Keratinocyte (primary cell): ENCODE measurements at regions not wholly inside any gene's neighbourhood (a gene's known extent, or its start where the extent isn't known, plus 50 kb on each side); places are given as distances from the start of the nearest gene placed in this dataset.

Source experiments
- DNase-seq: peaks from one replicate; pipeline ENCODE4 v3.0.0-alpha.2; 2011; ENCODE audit warnings: low read depth, missing footprints, low spot score
- FAIRE-seq: peaks from 2 replicates; lab custom pipeline; 2011; peaks lifted over from hg19 to GRCh38; lab: Jason Lieb, UNC
- H2AFZ ChIP-seq: 2 replicates; pipeline ENCODE4 v1.6.0; 2012; ENCODE audit warnings: low read length, control low read depth, inconsistent platforms; ENCODE audit not compliant: control insufficient read depth
- H3K27ac ChIP-seq: 2 replicates; pipeline ENCODE4 v1.5.1; 2011; ENCODE audit warnings: low read length; ENCODE audit not compliant: control insufficient read depth, insufficient read depth
- H3K27me3 ChIP-seq: 3 replicates; pipeline ENCODE4 v1.6.0; 2011; ENCODE audit warnings: low read length; ENCODE audit not compliant: control insufficient read depth, insufficient read depth; ENCODE audit errors: extremely low read depth
- H3K36me3 ChIP-seq, 2 experiments: 2 replicates in 1 of 2; 3 replicates in 1 of 2; pipeline ENCODE4 v1.5.1; 2011; ENCODE audit warnings: low read length in 2 of 2, mild to moderate bottlenecking in 1 of 2; ENCODE audit not compliant: control insufficient read depth in 2 of 2, insufficient read depth in 2 of 2; ENCODE audit errors: extremely low read depth in 1 of 2
- H3K4me1 ChIP-seq: 3 replicates; pipeline ENCODE4 v1.5.1; 2011; ENCODE audit warnings: low read length; ENCODE audit not compliant: control insufficient read depth, insufficient read depth; ENCODE audit errors: extremely low read depth
- H3K4me2 ChIP-seq: 3 replicates; pipeline ENCODE4 v1.6.0; 2011; ENCODE audit warnings: low read depth, low read length; ENCODE audit not compliant: control insufficient read depth, insufficient read depth; ENCODE audit errors: extremely low read depth
- H3K4me3 ChIP-seq, 3 experiments: fragments of 200-600 bp in 1 of 3; sonication (generic) in 1 of 3; 2 replicates in 2 of 3; 3 replicates in 1 of 3; pipeline ENCODE4 v1.5.1; 2011 to 2016; ENCODE audit warnings: low read length in 3 of 3, mild to moderate bottlenecking in 3 of 3, control low read depth in 2 of 3, inconsistent platforms in 1 of 3, low read depth in 1 of 3, mixed read lengths in 1 of 3, mixed run types in 1 of 3, moderate library complexity in 1 of 3; ENCODE audit not compliant: control insufficient read depth in 2 of 3, insufficient read depth in 2 of 3; ENCODE audit errors: extremely low read depth in 1 of 3
- H3K79me2 ChIP-seq: 2 replicates; pipeline ENCODE4 v1.6.0; 2012; ENCODE audit warnings: low read length; ENCODE audit not compliant: control insufficient read depth, insufficient read depth
- H3K9ac ChIP-seq: 3 replicates; pipeline ENCODE4 v1.6.0; 2011; ENCODE audit warnings: low read length; ENCODE audit not compliant: control insufficient read depth, insufficient read depth; ENCODE audit errors: extremely low read depth
- H3K9me1 ChIP-seq: 3 replicates; pipeline ENCODE4 v1.6.0; 2011; ENCODE audit warnings: low read length; ENCODE audit not compliant: control insufficient read depth, insufficient read depth; ENCODE audit errors: extremely low read depth
- H3K9me3 ChIP-seq: 2 replicates; pipeline ENCODE4 v1.5.1; 2012; ENCODE audit warnings: low read depth, low read length; ENCODE audit not compliant: control insufficient read depth
- H4K20me1 ChIP-seq: 3 replicates; pipeline ENCODE4 v1.6.0; 2011; ENCODE audit warnings: low read length; ENCODE audit not compliant: control insufficient read depth, insufficient read depth; ENCODE audit errors: extremely low read depth
- CTCF ChIP-seq, 3 experiments: IDR thresholded peaks in 1 of 3; conservative IDR thresholded peaks in 1 of 3; optimal IDR thresholded peaks in 1 of 3; 2 replicates in 2 of 3; 3 replicates in 1 of 3; pipeline versions ENCODE3 to v1.5.1; 2011; ENCODE audit warnings: low read length in 3 of 3, mild to moderate bottlenecking in 3 of 3, moderate library complexity in 2 of 3, control low read depth in 1 of 3, inconsistent platforms in 1 of 3; ENCODE audit not compliant: insufficient read depth in 2 of 3; ENCODE audit errors: extremely low read depth in 1 of 3
- EZH2 ChIP-seq: IDR thresholded peaks from one replicate; pipeline ENCODE4 v1.6.1; 2012; ENCODE audit warnings: inconsistent platforms, mild to moderate bottlenecking, low read length, moderate library complexity
- dilution Hi-C: fragments of 300-500 bp; cut with MboI; formaldehyde crosslinking; loops from one replicate; pipeline ENCODE4 v1.7.0; 2020; ENCODE audit warnings: low sequenced_read_pairs; ENCODE audit not compliant: extremely low pct_ligation_motif_present

GRCh38 chr10:107264742-107265141 lies 100.2 kb upstream of the SORCS1 start:
- Histone ChIP-seq H3K9me3 (no peaks in the 10 kb centered on the region), H2AFZ (no peak overlapping the region), H3K4me2 (no peak overlapping the region), H3K4me3 (no peak overlapping the region), H3K27ac (no peak overlapping the region), H4K20me1 (no peaks in the 10 kb centered on the region), H3K79me2 (no peaks in the 10 kb centered on the region), H3K9ac (no peak overlapping the region), H3K36me3 (no peaks in the 10 kb centered on the region), H3K9me1 (no peaks in the 10 kb centered on the region), H3K27me3 (no peaks in the 10 kb centered on the region), H3K4me1 (no peaks in the 10 kb centered on the region)
- TF ChIP-seq EZH2 (no peak), CTCF (optimal IDR thresholded peaks at IDR 0.05 in 1 of 3, IDR thresholded peaks at IDR 0.05 in 1 of 3, conservative IDR thresholded peaks at IDR 0.05 in 1 of 3; ENCODE audit: extremely low read depth in 1 of 3, insufficient read depth in 2 of 3, low read length in 3 of 3) (no peak)
- DNase-seq = no peak
- no peak for FAIRE-seq
- dilution Hi-C loops = no loop called here

DNA sequence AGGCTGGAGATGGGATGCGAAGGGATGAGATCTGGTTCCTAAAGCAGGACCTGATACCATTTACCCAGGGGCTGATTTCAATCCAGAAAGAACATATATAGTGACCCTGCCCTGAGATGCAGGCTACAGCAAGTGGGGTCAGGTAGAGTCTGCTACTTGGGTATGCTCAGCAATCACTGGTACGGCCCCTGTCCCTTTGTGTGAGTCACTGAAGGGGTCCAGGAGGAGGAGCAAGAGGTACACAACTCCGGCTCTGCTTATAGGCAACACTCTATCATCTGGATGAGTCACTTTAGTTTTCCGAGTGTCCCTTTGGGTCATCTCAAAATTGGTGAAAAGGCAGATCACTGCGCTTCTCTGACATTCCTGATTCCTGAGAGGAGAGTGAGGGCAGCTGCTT lies 79.6 kb upstream of the SORCS1 start:
- H3K9ac ChIP-seq = no peak overlapping the region
- DNase-seq = no peak
- FAIRE-seq = no peak
- no peaks in the 10 kb centered on the region for H3K9me1 ChIP-seq
- no peaks in the 10 kb centered on the region for H3K79me2 ChIP-seq
- no peak overlapping the region for H3K4me3 ChIP-seq
- H4K20me1 ChIP-seq = no peaks in the 10 kb centered on the region
- TF ChIP-seq EZH2 = no peak
- no peak overlapping the region for H3K27ac ChIP-seq
- H3K27me3 ChIP-seq = no peaks in the 10 kb centered on the region
- H2AFZ ChIP-seq = no peak overlapping the region
- dilution Hi-C loops = no loop called here
- no peaks in the 10 kb centered on the region for H3K36me3 ChIP-seq
- H3K9me3 ChIP-seq = no peaks in the 10 kb centered on the region
- H3K4me1 ChIP-seq = no peaks in the 10 kb centered on the region
- H3K4me2 ChIP-seq = no peak overlapping the region

DNA sequence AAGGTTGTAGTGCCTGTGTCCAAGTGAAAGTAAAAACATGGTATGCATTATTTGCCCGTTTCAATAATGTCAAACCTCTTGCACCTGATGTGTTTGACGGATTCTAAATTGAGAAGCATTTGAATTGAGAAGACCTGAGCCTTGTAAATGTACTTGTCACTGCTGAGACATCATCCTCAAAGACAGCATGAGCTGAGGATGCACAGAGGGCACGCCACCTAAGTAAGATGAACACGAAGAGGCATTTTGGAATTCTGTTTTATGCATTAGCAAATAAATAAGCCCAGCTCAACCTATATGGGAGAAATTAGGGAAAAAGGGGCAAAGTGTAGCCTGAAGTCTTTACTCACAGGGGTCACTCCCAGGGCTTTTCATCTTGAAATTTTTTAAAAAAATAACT lies 73.8 kb upstream of the SORCS1 start:
- Histone ChIP-seq H3K9me1 (no peaks in the 10 kb centered on the region), H3K27me3 (no peaks in the 10 kb centered on the region), H2AFZ (no peak overlapping the region), H3K9ac (no peak overlapping the region), H3K36me3 (no peaks in the 10 kb centered on the region), H3K9me3 (no peaks in the 10 kb centered on the region), H3K4me1 (no peaks in the 10 kb centered on the region), H3K79me2 (no peaks in the 10 kb centered on the region), H3K4me3 (no peak overlapping the region), H3K4me2 (no peak overlapping the region), H3K27ac (no peak overlapping the region), H4K20me1 (no peaks in the 10 kb centered on the region)
- TF ChIP-seq CTCF (optimal IDR thresholded peaks at IDR 0.05 in 1 of 3, IDR thresholded peaks at IDR 0.05 in 1 of 3, conservative IDR thresholded peaks at IDR 0.05 in 1 of 3; ENCODE audit: extremely low read depth in 1 of 3, insufficient read depth in 2 of 3, low read length in 3 of 3) (no peak), EZH2 (no peak)
- no peak for FAIRE-seq
- DNase-seq = no peak
- dilution Hi-C loops = no loop called here
